Natural killer cell (primary cell): ENCODE measurements at regions not wholly inside any gene's neighbourhood (a gene's known extent, or its start where the extent isn't known, plus 50 kb on each side); places are given as distances from the start of the nearest gene placed in this dataset.

ENCODE experiments used
- ATAC-seq, 3 donors: fragments of 150-1000 bp in 2 of 3; fragments of 200-7000 bp in 1 of 3; cut with Tn5 transposase; 1 replicate in 1 of 3; 2 replicates in 2 of 3; pipeline ENCODE4 v1.10.0; 2021; ENCODE audit warnings: mild to moderate bottlenecking in 2 of 3, moderate library complexity in 2 of 3
- DNase-seq, 2 donors: peaks; one replicate each; pipeline versions ENCODE4 v3.0.0 to v3.0.0-alpha.2; 2013 to 2021; ENCODE audit warnings: mixed read lengths in 1 of 2
- H3K27ac ChIP-seq: one replicate; pipeline ENCODE4 v1.5.1; 2013; ENCODE audit warnings: mild to moderate bottlenecking, low read length
- H3K27me3 ChIP-seq: one replicate; pipeline ENCODE4 v1.6.1; 2013; ENCODE audit warnings: low read length; ENCODE audit not compliant: control insufficient read depth, insufficient read depth
- H3K36me3 ChIP-seq: one replicate; pipeline ENCODE4 v1.6.1; 2013; ENCODE audit warnings: low read length; ENCODE audit not compliant: control insufficient read depth, insufficient read depth
- H3K4me1 ChIP-seq: one replicate; pipeline ENCODE4 v1.6.1; 2013; ENCODE audit warnings: low read length; ENCODE audit not compliant: control insufficient read depth, insufficient read depth
- H3K4me3 ChIP-seq: one replicate; pipeline ENCODE4 v1.5.1; 2013; ENCODE audit warnings: low read length
- H3K9me3 ChIP-seq: one replicate; pipeline ENCODE4 v1.6.1; 2013; ENCODE audit warnings: low read length; ENCODE audit not compliant: control insufficient read depth, insufficient read depth
- H3K27ac Mint-ChIP-seq, 2 donors: one replicate each; pipeline ENCODE4 v1.8.0; 2022; ENCODE audit warnings: mild to moderate bottlenecking in 2 of 2, mixed read lengths in 2 of 2, moderate library complexity in 1 of 2
- H3K27me3 Mint-ChIP-seq, 2 donors: one replicate each; pipeline ENCODE4 v1.8.0; 2022; ENCODE audit warnings: low read depth in 2 of 2, mixed read lengths in 2 of 2
- H3K36me3 Mint-ChIP-seq: one replicate; pipeline ENCODE4 v1.8.0; 2022; ENCODE audit warnings: mixed read lengths
- H3K4me1 Mint-ChIP-seq, 2 donors: one replicate each; pipeline ENCODE4 v1.8.0; 2022; ENCODE audit warnings: mixed read lengths in 2 of 2
- H3K4me3 Mint-ChIP-seq: one replicate; pipeline ENCODE4 v1.8.0; 2022; ENCODE audit warnings: mild to moderate bottlenecking, moderate library complexity, mixed read lengths
- H3K9me3 Mint-ChIP-seq, 2 donors: one replicate each; pipeline ENCODE4 v1.8.0; 2022; ENCODE audit warnings: mixed read lengths in 2 of 2
- CTCF ChIP-seq: fragments of 200-600 bp; IDR thresholded peaks from one replicate; pipeline ENCODE4 v1.8.0; 2022; ENCODE audit warnings: antibody characterized with exemption
- WGBS: methylation state at CpG from one replicate; pipeline ENCODE4 v1.1.7; 2013; ENCODE audit warnings: missing lambda C conversion rate; ENCODE audit not compliant: insufficient coverage; 5-methylcytosine and 5-hydroxymethylcytosine counted together
- intact Hi-C: fragments of 100-400 bp; cut with micrococcal nuclease; formaldehyde crosslinking; loops from one replicate; pipeline ENCODE4 v1.14.2; 2022

DNA sequence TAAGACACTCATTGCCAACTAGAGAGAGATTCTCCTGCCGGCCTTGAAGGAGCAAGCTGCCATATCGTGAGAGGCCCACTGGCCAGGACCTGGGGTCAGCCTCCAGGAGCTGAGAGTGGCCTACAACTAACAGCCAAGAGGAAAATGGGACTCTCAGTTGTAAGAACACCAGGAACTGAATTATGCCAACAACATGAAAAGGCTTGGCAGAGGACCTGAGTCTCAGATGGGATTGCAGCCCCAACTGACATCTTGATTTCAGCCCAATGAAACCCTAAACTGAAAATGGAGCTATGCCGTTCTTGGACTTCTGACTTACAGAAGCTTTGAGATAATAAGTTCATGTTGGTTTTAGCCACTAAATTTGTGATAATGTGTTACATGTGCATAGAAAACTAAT, 193.5 kb upstream of the LRFN2 start:
- TF ChIP-seq CTCF = no peak
- no peak for DNase-seq
- Mint-ChIP-seq H3K27me3 (peaks cover 7 to 8% of the 10 kb centered on the region in 2 donors), H3K4me3 (no peak overlapping the region), H3K4me1 (no peaks in the 10 kb centered on the region), H3K27ac (no peak overlapping the region), H3K9me3 (no peaks in the 10 kb centered on the region), H3K36me3 (no peaks in the 10 kb centered on the region)
- 94% methylated on average over 3 of the region's 3 CpGs for WGBS
- H3K27me3 ChIP-seq = no peaks in the 10 kb centered on the region
- no peaks in the 10 kb centered on the region for H3K36me3 ChIP-seq
- H3K4me1 ChIP-seq = no peaks in the 10 kb centered on the region
- H3K27ac ChIP-seq = no peak overlapping the region
- H3K9me3 ChIP-seq = no peaks in the 10 kb centered on the region
- intact Hi-C loops = no loop called here
- ATAC-seq = no peak
- no peak overlapping the region for H3K4me3 ChIP-seq

DNA sequence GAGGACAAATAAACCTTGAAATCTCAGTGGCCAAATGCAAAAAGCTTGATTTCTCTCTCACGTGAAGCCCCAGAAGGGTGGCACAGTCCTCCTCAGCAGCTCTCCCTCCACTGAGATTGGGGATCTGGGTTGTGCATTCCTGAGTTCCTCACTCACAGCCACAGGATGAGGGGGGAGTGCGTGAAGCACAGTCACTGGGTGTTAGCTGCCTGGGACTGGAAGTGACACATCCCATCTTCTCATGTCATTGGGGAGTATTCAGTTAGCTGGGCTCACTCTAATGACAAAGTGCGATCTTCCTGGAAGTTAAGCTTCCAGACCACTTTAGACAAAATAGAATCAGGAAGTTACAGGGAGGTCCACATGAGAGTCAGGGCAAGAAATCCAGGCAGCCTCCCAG, 192.2 kb upstream of the LRFN2 start:
- intact Hi-C loops = no loop called here
- Histone ChIP-seq H3K36me3 (no peaks in the 10 kb centered on the region), H3K27me3 (no peaks in the 10 kb centered on the region), H3K4me3 (no peak overlapping the region), H3K27ac (no peak overlapping the region), H3K9me3 (no peaks in the 10 kb centered on the region), H3K4me1 (no peaks in the 10 kb centered on the region)
- Mint-ChIP-seq H3K27ac (no peak overlapping the region), H3K27me3 (peaks cover 11 to 12% of the 10 kb centered on the region in 2 donors), H3K4me1 (no peaks in the 10 kb centered on the region), H3K36me3 (no peaks in the 10 kb centered on the region), H3K9me3 (no peaks in the 10 kb centered on the region), H3K4me3 (no peak overlapping the region)
- 82% methylated on average over 3 of the region's 3 CpGs for WGBS
- TF ChIP-seq CTCF = no peak
- no peak for ATAC-seq
- DNase-seq = no peak

DNA sequence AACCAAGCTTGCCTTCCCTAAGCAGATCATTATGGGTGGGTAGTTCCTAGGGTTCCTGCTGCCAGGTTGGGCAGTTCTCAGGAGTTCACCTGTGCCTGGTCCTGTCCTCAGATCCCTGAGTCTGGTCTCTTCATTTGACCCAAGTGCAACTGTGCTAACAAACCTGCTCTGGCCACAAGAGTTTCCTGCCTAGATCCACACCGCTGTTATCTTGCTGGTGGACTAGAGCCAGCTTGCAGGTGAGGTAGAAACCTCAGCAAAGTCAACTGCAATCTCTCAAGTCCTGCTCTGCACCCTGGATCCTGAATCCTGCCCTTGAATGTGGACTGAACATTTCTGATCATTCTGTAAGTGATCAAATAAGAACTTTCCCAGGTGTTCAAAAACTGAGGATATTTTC, 191.8 kb upstream of the LRFN2 start:
- Histone ChIP-seq H3K9me3 (no peaks in the 10 kb centered on the region), H3K4me3 (no peak overlapping the region), H3K4me1 (no peaks in the 10 kb centered on the region), H3K27ac (no peak overlapping the region), H3K27me3 (no peaks in the 10 kb centered on the region), H3K36me3 (no peaks in the 10 kb centered on the region)
- TF ChIP-seq CTCF = no peak
- ATAC-seq = no peak
- WGBS = 57% methylated on average over 1 of the region's 1 CpG
- H3K4me3 Mint-ChIP-seq = no peak overlapping the region
- H3K27ac Mint-ChIP-seq = no peak overlapping the region
- H3K9me3 Mint-ChIP-seq = no peaks in the 10 kb centered on the region
- peaks cover 12% of the 10 kb centered on the region in 2 donors for H3K27me3 Mint-ChIP-seq
- intact Hi-C loops = no loop called here
- no peaks in the 10 kb centered on the region for H3K4me1 Mint-ChIP-seq
- no peak for DNase-seq
- no peaks in the 10 kb centered on the region for H3K36me3 Mint-ChIP-seq

DNA sequence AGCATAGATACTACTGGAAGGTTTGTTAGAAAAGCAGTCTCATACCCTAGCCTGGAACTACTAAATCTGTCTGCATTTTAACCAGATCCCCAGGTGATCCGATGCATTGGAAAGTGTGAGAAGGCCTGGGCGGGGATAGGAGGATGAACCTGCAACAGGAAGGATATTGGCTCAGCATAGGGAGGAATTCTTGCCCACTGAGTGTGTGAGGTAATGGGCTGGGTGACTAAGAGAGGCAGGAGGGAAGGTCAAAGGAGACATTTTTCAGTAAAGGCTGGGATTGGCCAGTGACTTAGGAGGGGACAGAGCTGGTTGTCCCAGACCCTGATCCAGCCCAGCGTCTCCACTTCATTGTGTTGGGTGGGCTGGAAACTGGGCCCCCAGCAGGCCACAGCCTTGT, 191.0 kb upstream of the LRFN2 start:
- intact Hi-C loops = no loop called here
- no peak overlapping the region for H3K27ac ChIP-seq
- WGBS = 88% methylated on average over 3 of the region's 3 CpGs
- no peak for DNase-seq
- peaks cover 12% of the 10 kb centered on the region in 2 donors for H3K27me3 Mint-ChIP-seq
- no peak overlapping the region for H3K27ac Mint-ChIP-seq
- H3K4me3 Mint-ChIP-seq = no peak overlapping the region
- no peak overlapping the region for H3K4me3 ChIP-seq
- no peak for ATAC-seq
- no peaks in the 10 kb centered on the region for H3K4me1 ChIP-seq
- H3K36me3 ChIP-seq = no peaks in the 10 kb centered on the region
- H3K9me3 ChIP-seq = no peaks in the 10 kb centered on the region
- TF ChIP-seq CTCF = no peak
- H3K27me3 ChIP-seq = no peaks in the 10 kb centered on the region
- H3K36me3 Mint-ChIP-seq = no peaks in the 10 kb centered on the region
- H3K4me1 Mint-ChIP-seq = no peaks in the 10 kb centered on the region
- H3K9me3 Mint-ChIP-seq = no peaks in the 10 kb centered on the region
